ENCODE measurements at regions not wholly inside any gene's neighbourhood (a gene's known extent, or its start where the extent isn't known, plus 50 kb on each side); places are given as distances from the start of the nearest gene placed in this dataset.

DNA sequence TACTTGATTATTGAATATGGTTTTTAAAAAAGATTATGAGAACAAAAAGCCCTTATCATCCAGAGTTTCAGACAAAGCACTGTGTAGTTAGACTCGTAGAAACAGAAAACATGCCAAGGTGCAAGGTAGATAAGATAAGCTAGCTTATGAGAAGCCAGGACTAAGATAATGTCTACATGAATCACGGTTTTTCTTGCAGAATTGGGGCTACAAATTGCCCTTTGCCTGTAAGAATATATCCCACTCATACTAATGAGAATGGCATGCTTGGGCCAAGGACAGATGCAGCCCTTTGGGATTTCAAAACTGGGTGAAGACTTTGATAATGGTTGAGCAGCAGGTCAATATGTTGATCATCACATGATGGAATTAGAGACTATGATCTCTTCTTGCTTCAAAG is 165.3 kb upstream of the PREP start:
- TF ChIP-seq, protein P1, sequence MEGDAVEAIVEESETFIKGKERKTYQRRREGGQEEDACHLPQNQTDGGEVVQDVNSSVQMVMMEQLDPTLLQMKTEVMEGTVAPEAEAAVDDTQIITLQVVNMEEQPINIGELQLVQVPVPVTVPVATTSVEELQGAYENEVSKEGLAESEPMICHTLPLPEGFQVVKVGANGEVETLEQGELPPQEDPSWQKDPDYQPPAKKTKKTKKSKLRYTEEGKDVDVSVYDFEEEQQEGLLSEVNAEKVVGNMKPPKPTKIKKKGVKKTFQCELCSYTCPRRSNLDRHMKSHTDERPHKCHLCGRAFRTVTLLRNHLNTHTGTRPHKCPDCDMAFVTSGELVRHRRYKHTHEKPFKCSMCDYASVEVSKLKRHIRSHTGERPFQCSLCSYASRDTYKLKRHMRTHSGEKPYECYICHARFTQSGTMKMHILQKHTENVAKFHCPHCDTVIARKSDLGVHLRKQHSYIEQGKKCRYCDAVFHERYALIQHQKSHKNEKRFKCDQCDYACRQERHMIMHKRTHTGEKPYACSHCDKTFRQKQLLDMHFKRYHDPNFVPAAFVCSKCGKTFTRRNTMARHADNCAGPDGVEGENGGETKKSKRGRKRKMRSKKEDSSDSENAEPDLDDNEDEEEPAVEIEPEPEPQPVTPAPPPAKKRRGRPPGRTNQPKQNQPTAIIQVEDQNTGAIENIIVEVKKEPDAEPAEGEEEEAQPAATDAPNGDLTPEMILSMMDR (IDR thresholded peaks at IDR 0.05; ENCODE audit: unreplicated experiment) = no peak
- H3K36me3 Mint-ChIP-seq (ENCODE audit: low read depth, unreplicated experiment) = no peaks in the 10 kb centered on the region
- no peak overlapping the region for H3K27ac Mint-ChIP-seq (ENCODE audit: unreplicated experiment)
- H3K9me3 Mint-ChIP-seq (ENCODE audit: unreplicated experiment) = no peaks in the 10 kb centered on the region
- no peak for DNase-seq (ENCODE audit: low spot score)
- H3K27me3 Mint-ChIP-seq (ENCODE audit: unreplicated experiment) = no peaks in the 10 kb centered on the region
- H3K4me1 Mint-ChIP-seq (ENCODE audit: unreplicated experiment) = no peaks in the 10 kb centered on the region
- no peak overlapping the region for H3K4me3 Mint-ChIP-seq (ENCODE audit: unreplicated experiment)

- no peaks in the 10 kb centered on the region for H3K9me3 Mint-ChIP-seq (ENCODE audit: unreplicated experiment)
- H3K4me3 Mint-ChIP-seq (ENCODE audit: unreplicated experiment) = no peak overlapping the region
Measured at GRCh38 chr6:105567140-105567539, 164.3 kb upstream of the PREP start.

GRCh38 chr6:105566503-105566902 is 163.6 kb upstream of the PREP start:
- H3K4me1 Mint-ChIP-seq (ENCODE audit: unreplicated experiment) = no peaks in the 10 kb centered on the region
- no peak overlapping the region for H3K4me3 Mint-ChIP-seq (ENCODE audit: unreplicated experiment)
- no peaks in the 10 kb centered on the region for H3K27me3 Mint-ChIP-seq (ENCODE audit: unreplicated experiment)
- no peaks in the 10 kb centered on the region for H3K36me3 Mint-ChIP-seq (ENCODE audit: low read depth, unreplicated experiment)
- no peaks in the 10 kb centered on the region for H3K9me3 Mint-ChIP-seq (ENCODE audit: unreplicated experiment)
- TF ChIP-seq, protein P1 (IDR thresholded peaks at IDR 0.05; ENCODE audit: unreplicated experiment) = no peak
- no peak for DNase-seq (ENCODE audit: low spot score)
- no peak overlapping the region for H3K27ac Mint-ChIP-seq (ENCODE audit: unreplicated experiment)

More at GRCh38 chr6:105567140-105567539, 164.3 kb upstream of the PREP start:
- no peak for DNase-seq (ENCODE audit: low spot score)
- Mint-ChIP-seq H3K27me3 (ENCODE audit: unreplicated experiment) (no peaks in the 10 kb centered on the region), H3K4me1 (ENCODE audit: unreplicated experiment) (no peaks in the 10 kb centered on the region), H3K36me3 (ENCODE audit: low read depth, unreplicated experiment) (no peaks in the 10 kb centered on the region), H3K27ac (ENCODE audit: unreplicated experiment) (no peak overlapping the region)
- TF ChIP-seq, protein P1 (IDR thresholded peaks at IDR 0.05; ENCODE audit: unreplicated experiment) = no peak

GRCh38 chr6:105564121-105564902 is 161.4 kb upstream of the PREP start:
- Mint-ChIP-seq H3K4me3 (ENCODE audit: unreplicated experiment) (no peak overlapping the region), H3K36me3 (ENCODE audit: low read depth, unreplicated experiment) (no peaks in the 10 kb centered on the region), H3K27me3 (ENCODE audit: unreplicated experiment) (no peaks in the 10 kb centered on the region), H3K27ac (ENCODE audit: unreplicated experiment) (no peak overlapping the region), H3K4me1 (ENCODE audit: unreplicated experiment) (no peaks in the 10 kb centered on the region), H3K9me3 (ENCODE audit: unreplicated experiment) (no peaks in the 10 kb centered on the region)
- TF ChIP-seq, protein P1 (IDR thresholded peaks at IDR 0.05; ENCODE audit: unreplicated experiment) = no peak
- DNase-seq (ENCODE audit: low spot score) = no peak

DNA sequence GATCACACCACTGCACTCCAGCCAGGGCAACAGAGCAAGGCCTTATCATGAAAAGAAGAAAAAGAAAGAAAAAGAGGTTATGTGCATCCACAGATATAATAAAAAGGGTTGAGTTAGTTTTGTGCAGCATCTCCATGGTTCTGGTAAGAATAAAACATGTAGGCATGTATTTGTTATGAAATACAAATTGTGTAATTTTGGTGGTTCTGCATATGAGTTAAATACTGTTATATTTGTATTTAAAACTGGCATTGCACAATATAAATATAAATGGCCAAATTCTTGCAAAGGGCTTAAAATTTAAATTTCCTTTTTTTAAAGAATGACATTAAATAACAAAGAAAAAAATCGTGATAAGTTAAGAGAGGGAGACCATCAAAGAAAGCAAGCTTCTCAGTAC is 159.1 kb upstream of the PREP start:
- no peak overlapping the region for H3K27ac Mint-ChIP-seq (ENCODE audit: unreplicated experiment)
- peaks cover 1% of the 10 kb centered on the region for H3K27me3 Mint-ChIP-seq (ENCODE audit: unreplicated experiment)
- H3K4me1 Mint-ChIP-seq (ENCODE audit: unreplicated experiment) = no peaks in the 10 kb centered on the region
- no peak for DNase-seq (ENCODE audit: low spot score)
- H3K36me3 Mint-ChIP-seq (ENCODE audit: low read depth, unreplicated experiment) = no peaks in the 10 kb centered on the region
- TF ChIP-seq, protein P1 (IDR thresholded peaks at IDR 0.05; ENCODE audit: unreplicated experiment) = no peak
- H3K4me3 Mint-ChIP-seq (ENCODE audit: unreplicated experiment) = no peak overlapping the region
- H3K9me3 Mint-ChIP-seq (ENCODE audit: unreplicated experiment) = no peaks in the 10 kb centered on the region
